ENCODE measurements at regions not wholly inside any gene's neighbourhood (a gene's known extent, or its start where the extent isn't known, plus 50 kb on each side); places are given as distances from the start of the nearest gene placed in this dataset.

GRCh38 chr20:63132715-63133471 lies 83.0 kb downstream of the YTHDF1 start:
- intact Hi-C loops (cut with micrococcal nuclease; ENCODE audit: unreplicated experiment): no loop called here
- POLR2A ChIA-PET (ENCODE audit: low non-redundant PET): no interaction called here
- Histone ChIP-seq H3K27me3 (replicated peaks; ENCODE audit: insufficient read depth, low read depth, low read length, poor library complexity) (peaks cover 45% of the 10 kb centered on the region), H3K9me3 (ENCODE audit: low read depth, low read length, poor library complexity, severe bottlenecking) (no peaks in the 10 kb centered on the region), H3K36me3 (ENCODE audit: insufficient read depth, low read length, poor library complexity, severe bottlenecking) (no peaks in the 10 kb centered on the region), H3K4me1 (ENCODE audit: insufficient read depth, low read length, poor library complexity, severe bottlenecking) (no peaks in the 10 kb centered on the region), H3K27ac (ENCODE audit: low read depth, low read length, poor library complexity, severe bottlenecking) (no peak overlapping the region), H3K4me3 (ENCODE audit: low read depth, low read length, poor library complexity, severe bottlenecking) (no peak overlapping the region)
- DNase-seq (ENCODE audit: low spot score): no peak
- no peak for TF ChIP-seq CTCF (conservative IDR thresholded peaks at IDR 0.05; ENCODE audit: low read depth, low read length)
- TF ChIP-seq EZH2 (IDR thresholded peaks at IDR 0.05; ENCODE audit: borderline replicate concordance, low read depth, low read length, poor library complexity, severe bottlenecking): no peak
- no TSS peak for BruUV-seq (replicated peaks)
- CTCF ChIA-PET: no interaction called here

GRCh38 chr20:63132131-63132714 lies 83.7 kb downstream of the YTHDF1 start:
- no peak overlapping the region for H3K4me3 ChIP-seq (ENCODE audit: low read depth, low read length, poor library complexity, severe bottlenecking)
- peaks cover 45% of the 10 kb centered on the region for H3K27me3 ChIP-seq (replicated peaks; ENCODE audit: insufficient read depth, low read depth, low read length, poor library complexity)
- H3K27ac ChIP-seq (ENCODE audit: low read depth, low read length, poor library complexity, severe bottlenecking): no peak overlapping the region
- intact Hi-C loops (cut with micrococcal nuclease; ENCODE audit: unreplicated experiment): no loop called here
- H3K9me3 ChIP-seq (ENCODE audit: low read depth, low read length, poor library complexity, severe bottlenecking): no peaks in the 10 kb centered on the region
- TF ChIP-seq CTCF (conservative IDR thresholded peaks at IDR 0.05; ENCODE audit: low read depth, low read length): no peak
- TF ChIP-seq EZH2 (IDR thresholded peaks at IDR 0.05; ENCODE audit: borderline replicate concordance, low read depth, low read length, poor library complexity, severe bottlenecking): no peak
- DNase-seq (ENCODE audit: low spot score): no peak
- BruUV-seq (replicated peaks): no TSS peak
- no peaks in the 10 kb centered on the region for H3K4me1 ChIP-seq (ENCODE audit: insufficient read depth, low read length, poor library complexity, severe bottlenecking)
- H3K36me3 ChIP-seq (ENCODE audit: insufficient read depth, low read length, poor library complexity, severe bottlenecking): no peaks in the 10 kb centered on the region
- ChIA-PET CTCF (no interaction called here), POLR2A (ENCODE audit: low non-redundant PET) (no interaction called here)

- BruUV-seq (replicated peaks): no TSS peak
- Histone ChIP-seq H3K4me3 (ENCODE audit: low read depth, low read length, poor library complexity, severe bottlenecking) (no peak overlapping the region), H3K27me3 (replicated peaks; ENCODE audit: insufficient read depth, low read depth, low read length, poor library complexity) (peaks cover 53% of the 10 kb centered on the region), H3K9me3 (ENCODE audit: low read depth, low read length, poor library complexity, severe bottlenecking) (no peaks in the 10 kb centered on the region), H3K36me3 (ENCODE audit: insufficient read depth, low read length, poor library complexity, severe bottlenecking) (no peaks in the 10 kb centered on the region), H3K4me1 (ENCODE audit: insufficient read depth, low read length, poor library complexity, severe bottlenecking) (no peaks in the 10 kb centered on the region), H3K27ac (ENCODE audit: low read depth, low read length, poor library complexity, severe bottlenecking) (no peak overlapping the region)
- TF ChIP-seq CTCF (conservative IDR thresholded peaks at IDR 0.05; ENCODE audit: low read depth, low read length) (no peak), EZH2 (IDR thresholded peaks at IDR 0.05; ENCODE audit: borderline replicate concordance, low read depth, low read length, poor library complexity, severe bottlenecking) (peak; percentile 49)
- POLR2A ChIA-PET (ENCODE audit: low non-redundant PET): no interaction called here
- no peak for DNase-seq (ENCODE audit: low spot score)
- intact Hi-C loops (cut with micrococcal nuclease; ENCODE audit: unreplicated experiment): no loop called here
- CTCF ChIA-PET: no interaction called here
These were observed 85.0 kb downstream of the YTHDF1 start for GRCh38 chr20:63130658-63131577.

Data from A673 (cell line).